ENCODE measurements at regions not wholly inside any gene's neighbourhood (a gene's known extent, or its start where the extent isn't known, plus 50 kb on each side); places are given as distances from the start of the nearest gene placed in this dataset.
A peak's percentile ranks its signal among the peaks of the same experiment; 100 is the strongest.
"Not testable (repeated sequence)": the region's sequence is repeated elsewhere in the genome, so short reads cannot be mapped to it uniquely, and the experiment has no call there.

DNA sequence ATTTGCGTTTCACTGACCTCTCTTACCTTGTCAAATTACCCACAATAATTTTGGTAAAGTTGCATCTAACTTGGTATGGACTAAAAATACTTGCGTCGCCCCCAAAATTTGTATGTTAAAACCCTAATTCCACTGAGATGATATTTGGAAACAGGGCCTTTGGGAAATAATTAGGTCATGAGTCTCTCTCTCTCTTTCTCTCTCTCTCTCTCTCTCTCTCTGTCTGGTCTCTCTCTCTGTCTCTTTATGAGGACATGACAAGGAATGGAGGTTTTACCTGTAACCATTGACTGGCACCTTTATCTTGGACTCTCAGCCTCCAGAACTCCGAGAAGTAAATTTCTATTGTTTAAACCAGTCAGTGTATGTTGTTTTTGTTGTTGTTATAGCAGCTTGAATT, 111.5 kb upstream of the BDP1 start:
- not testable (repeated sequence) for DNase-seq

DNA sequence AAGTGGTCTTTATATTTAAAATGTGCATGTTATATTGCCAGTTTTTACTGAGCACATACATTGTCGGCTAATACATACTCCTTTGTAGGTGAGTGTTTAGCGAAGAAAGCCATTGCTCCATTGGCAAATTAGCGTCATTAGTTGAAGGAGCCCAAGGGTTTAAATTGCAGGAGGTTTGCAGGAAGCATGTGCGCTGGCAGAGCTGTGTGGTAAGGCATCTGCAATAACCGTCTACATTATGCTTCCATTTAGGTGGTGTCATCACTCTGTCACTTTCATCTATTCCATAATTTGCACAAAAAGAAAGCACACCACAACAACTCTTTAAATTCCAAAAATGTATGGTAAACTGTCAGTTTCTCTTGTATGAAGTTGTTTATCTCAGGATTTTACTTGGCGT, 82.8 kb upstream of the BDP1 start:
- not testable (repeated sequence) for DNase-seq

DNA sequence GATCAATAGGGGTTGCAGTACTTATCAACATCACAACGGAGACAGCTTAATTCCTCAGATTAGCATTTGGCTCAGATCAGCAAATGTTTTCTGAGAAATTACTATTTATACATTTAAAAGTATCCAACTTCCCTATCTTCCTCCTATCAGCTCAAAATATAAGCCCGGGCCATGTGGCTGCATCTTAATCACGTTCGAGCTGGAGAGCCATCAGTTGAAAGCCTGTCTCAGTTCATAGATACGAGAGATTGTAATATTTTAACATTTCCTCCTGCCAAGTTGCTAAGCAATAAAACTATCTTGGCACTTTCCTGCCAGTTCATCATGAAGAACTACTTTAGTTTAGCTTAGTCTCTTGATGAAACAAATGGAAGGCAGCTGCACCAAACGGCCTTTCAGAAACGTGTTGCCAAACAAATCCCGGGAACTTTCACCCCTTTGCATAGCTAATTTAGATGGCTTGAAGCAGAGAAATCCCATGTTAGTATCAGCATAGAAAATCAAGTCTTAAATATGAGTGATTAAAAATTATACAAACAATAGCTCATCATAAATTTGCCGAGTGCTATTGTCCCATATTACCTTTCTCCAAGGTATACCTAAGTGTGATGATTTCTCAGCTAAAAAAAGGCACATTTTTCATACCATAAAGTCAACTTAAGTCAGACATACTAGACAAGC, 82.3 kb upstream of the BDP1 start:
- peak; percentile 38 for DNase-seq

DNA sequence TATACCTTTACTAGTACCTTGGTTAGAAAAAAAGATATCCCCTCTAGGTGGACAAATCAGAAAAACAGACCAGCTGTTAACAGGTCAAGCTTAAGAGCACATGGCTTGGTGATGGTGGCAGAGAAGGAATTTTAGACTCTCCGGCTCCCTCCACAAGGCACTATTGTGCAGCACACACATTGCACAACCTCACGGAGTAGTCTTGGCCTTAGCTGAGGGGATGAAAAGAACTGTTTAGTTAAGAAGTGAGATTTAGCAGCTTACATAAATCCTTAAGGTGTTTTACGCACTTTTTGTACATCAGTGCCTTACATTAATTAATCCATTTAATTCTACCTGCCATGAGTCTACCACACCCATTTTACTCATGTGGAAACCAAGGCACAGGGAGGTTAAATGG, 71.2 kb upstream of the BDP1 start:
- not testable (repeated sequence) for DNase-seq

DNA sequence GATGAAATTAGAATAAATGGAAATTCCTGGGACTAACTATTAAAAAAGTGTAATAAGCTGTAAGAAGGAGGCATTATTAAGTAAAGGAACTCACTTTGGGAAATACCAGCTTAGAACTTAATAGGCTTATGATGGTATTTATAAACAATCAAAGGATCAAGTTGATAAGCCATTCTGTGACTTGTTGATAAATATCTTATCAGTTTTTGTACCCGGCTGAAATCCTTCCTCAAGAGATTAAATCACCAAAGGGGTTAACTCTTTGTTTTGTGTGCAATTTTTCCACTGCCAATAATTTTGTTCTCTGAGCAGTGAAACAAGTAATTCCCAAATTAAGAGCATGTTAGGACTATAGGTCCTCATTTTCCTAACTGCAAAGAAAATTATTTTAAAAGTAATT, 70.7 kb upstream of the BDP1 start:
- no peak for DNase-seq

DNA sequence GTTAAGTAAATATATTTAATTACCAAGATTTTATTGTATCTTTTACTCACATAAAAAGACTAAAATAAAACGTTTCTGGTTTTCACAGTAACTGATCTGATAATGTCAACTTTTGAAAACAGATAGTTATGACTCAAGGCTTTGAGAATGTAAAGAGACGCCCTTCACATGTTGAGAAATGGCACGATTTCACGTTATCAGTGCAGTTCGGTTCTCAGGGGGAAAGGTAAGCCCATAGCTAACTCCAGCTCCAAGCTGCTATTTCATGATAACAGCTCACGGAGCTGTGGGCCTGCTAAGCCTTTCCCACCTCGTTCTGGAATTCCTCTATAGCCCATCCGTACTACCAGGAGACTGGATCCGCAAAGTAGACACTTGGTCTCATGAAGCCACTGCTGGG, 70.2 kb upstream of the BDP1 start:
- not testable (repeated sequence) for DNase-seq

DNA sequence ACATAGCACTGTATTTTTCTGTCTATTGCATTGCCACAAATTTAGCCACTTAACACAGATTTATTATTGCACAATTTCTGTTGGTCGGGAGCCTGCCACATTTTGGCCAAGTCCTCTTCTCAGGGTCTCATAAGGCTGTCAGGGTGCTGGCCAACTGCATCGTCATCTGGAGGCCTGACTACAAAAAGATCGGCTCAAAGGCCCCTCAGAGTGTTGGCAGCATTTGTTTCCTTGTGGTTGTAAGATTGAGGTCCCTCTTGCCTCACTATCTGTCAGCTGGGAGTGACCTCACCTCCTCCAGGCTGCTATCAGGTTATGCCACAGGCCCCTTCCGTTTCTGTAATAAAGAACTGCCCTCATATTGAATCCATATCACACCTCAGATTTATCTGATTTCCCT, 67.3 kb upstream of the BDP1 start:
- DNase-seq: not testable (repeated sequence)

DNA sequence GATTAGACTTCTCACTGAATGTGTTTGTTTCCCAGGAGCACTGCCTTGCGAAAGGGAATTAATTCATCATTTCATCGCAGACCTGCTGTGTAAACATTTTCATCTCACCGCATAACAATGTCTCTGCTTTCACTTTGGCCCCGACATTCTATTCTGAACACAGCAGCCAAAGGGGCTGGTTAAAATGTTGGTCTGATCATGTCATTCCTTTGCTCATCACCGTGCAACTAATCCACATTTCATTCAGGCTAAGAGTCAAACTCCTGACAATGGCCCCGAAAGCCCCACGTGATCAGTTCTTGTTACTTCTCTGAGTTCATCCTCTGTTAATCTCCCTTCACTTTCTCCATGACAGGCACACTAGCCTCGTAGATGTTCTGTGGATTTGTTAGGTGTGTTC, 57.1 kb upstream of the BDP1 start:
- DNase-seq: peak; percentile 41

DNA sequence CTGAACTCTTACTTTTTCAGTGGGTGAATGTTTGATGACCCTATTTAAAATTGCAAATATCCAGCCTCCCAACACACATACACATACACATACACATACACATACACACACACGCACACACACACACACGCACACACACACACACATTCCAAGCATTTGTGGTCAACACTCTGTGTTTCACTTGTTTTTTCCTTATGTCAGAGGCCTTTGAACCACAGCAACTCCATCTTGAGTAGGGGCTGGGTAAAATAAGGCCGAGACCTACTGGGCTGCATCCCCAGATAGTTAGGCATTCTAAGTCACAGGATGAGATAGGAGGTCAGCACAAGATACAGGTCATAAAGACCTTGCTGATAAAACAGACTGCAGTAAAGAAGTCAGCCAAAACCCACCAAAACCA, 56.6 kb upstream of the BDP1 start:
- DNase-seq: not testable (repeated sequence)

DNA sequence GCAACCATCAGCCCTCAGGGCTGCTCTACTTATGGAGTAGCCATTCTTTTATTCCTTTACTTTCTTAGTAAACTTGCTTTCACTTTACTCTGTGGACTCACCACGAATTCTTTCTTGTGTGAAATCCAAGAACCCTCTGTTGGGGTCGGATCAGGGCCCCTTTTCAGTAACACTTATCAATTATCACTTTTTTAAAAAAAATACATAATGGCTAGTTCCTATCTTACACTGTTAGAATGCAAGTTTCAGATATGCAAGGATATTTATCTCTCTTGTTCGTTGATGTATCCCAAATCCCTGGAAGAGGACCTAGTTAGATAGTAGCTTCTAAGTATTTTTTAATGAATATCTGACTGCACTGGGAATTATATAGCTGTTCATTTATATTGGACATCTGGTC, 56.0 kb upstream of the BDP1 start:
- not testable (repeated sequence) for DNase-seq

DNA sequence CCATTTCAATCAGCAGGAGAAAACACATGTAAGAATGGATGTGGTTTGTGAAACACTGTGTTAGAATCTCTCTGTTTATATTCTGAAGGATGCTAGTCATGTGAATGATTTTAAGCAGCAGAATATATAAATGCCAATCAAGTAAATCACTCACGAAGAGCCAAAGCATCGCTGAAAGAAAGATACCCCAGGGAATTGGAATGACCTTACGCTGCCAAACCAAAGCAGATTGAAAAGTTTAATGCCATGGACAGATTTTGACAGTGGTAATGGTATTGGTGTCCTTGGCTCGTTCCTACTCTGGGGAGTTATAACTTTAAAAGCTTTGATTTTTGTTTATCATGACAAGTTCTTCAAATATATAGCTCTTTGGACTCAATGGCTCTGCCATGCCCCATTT, 54.8 kb upstream of the BDP1 start:
- DNase-seq: not testable (repeated sequence)

DNA sequence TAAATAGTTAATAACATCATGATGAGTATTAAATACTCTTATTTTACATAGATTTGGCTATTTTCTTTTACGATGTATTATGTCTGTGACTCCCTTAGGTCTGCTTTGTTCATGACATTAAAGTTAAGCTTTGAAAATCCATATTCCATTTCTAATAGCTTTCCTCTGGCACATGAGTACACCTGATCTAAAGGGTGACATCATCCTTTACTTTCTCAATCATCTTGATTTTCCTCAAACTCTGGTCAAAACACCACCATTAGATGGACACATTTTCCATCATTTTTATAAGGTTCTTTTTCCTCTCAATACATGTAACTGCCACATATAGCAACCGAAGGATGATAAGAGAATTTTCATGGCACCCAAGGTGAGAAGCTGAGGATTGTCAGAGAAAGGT, 54.3 kb upstream of the BDP1 start:
- not testable (repeated sequence) for DNase-seq

DNA sequence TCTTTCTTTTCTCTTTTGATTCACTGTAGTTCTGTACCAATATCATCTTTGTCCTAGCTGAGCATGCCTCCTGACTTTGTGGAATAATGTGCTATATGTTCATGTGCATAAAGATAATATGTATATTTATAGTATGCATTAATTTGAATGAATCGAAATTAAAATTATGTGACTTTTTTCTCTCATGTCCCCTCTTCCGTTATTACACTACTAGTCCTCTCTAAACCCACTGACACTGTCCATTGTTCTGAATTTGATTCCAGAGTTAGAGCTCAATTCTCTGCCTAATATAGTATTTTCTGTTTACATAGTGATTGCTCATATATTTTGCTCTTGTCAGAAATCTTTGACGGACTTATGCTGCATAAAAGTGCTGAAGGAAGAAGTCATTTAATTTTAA, 53.9 kb upstream of the BDP1 start:
- not testable (repeated sequence) for DNase-seq

DNA sequence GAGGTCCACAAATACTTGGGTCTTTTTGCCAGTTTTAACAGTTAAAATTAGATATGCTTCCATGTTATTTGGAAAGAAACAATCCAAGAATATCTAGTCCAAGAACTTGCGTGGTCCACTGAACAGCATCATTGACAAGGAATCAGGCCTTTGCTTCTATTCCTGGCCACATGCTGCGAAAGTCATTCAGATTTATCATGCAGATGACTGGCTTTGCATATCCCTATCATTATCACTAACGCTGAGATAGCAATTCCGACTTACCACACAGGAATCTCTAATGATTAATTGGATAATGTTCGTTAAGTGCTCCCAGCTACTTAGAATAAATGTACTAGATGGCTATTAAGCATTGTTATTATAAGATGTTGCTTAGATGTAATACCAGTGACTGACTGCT, 51.0 kb upstream of the BDP1 start:
- not testable (repeated sequence) for DNase-seq

DNA sequence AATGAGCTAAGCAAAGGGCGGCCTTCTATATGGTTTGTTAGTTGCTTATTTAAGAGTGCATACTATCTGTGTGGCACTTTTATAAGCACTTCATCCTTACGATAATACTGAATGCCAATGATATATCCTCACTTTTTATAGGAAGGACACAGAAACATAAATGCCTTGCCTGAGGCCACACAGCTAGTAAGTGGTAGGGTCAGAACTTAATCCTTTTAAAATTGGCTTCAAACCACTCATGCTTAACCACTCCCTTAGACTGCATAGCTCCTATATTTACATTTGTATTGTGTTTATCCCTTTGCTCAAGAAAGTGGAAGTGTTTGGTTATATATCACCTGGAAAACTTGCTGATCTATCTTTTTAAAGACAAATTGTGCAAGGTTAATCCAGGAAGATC, 50.5 kb upstream of the BDP1 start:
- DNase-seq: not testable (repeated sequence)

All from COR-L47 (cell line).